Endothelial cell of umbilical vein (primary cell): ENCODE measurements at regions not wholly inside any gene's neighbourhood (a gene's known extent, or its start where the extent isn't known, plus 50 kb on each side); places are given as distances from the start of the nearest gene placed in this dataset.

Experiments used
- BruUV-seq: library from RNA; stranded (reverse); fragments of 400-500 nt; replicated peaks from 2 replicates; lab custom pipeline; 2021; lab: Mats Ljungman, UMichigan
- CTCF ChIA-PET: fragments of 300-600, 350-600 bp; sonication (Branson Sonifier 250); formaldehyde crosslinking; loops from one replicate; lab custom pipeline; 2021; ENCODE audit warnings: antibody characterized with exemption, inconsistent platforms; lab: Charles Lee
- POLR2A ChIA-PET: fragments of 300-600, 350-600 bp; sonication (Branson Sonifier 250); formaldehyde crosslinking; loops from one replicate; lab custom pipeline; 2021; ENCODE audit warnings: antibody characterized with exemption, inconsistent platforms; lab: Charles Lee
- DNase-seq: peaks from one replicate; pipeline ENCODE4 v3.0.0-alpha.2; 2011; ENCODE audit warnings: low read depth, low spot score
- FAIRE-seq: peaks from 2 replicates; lab custom pipeline; 2011; peaks lifted over from hg19 to GRCh38; lab: Jason Lieb, UNC
- H2AFZ ChIP-seq: 2 replicates; pipeline ENCODE4 v1.6.0; 2012; ENCODE audit warnings: low read depth, low read length, control low read depth, inconsistent platforms
- H3K27ac ChIP-seq: 2 replicates; pipeline ENCODE4 v1.5.1; 2011; ENCODE audit warnings: low read depth, mild to moderate bottlenecking, control low read depth, low read length, moderate library complexity; ENCODE audit not compliant: insufficient read depth
- H3K27me3 ChIP-seq, 2 experiments: 2 replicates each; pipeline versions ENCODE4 v1.6.0 to v1.6.1; 2011; ENCODE audit warnings: low read length in 2 of 2, mixed read lengths in 1 of 2; ENCODE audit not compliant: control insufficient read depth in 2 of 2, insufficient read depth in 2 of 2
- H3K36me3 ChIP-seq, 2 experiments: 2 replicates in 1 of 2; 3 replicates in 1 of 2; pipeline ENCODE4 v1.5.1; 2011; ENCODE audit warnings: low read length in 2 of 2, mild to moderate bottlenecking in 1 of 2, moderate library complexity in 1 of 2; ENCODE audit not compliant: control insufficient read depth in 2 of 2, insufficient read depth in 2 of 2; ENCODE audit errors: extremely low read depth in 1 of 2
- H3K4me1 ChIP-seq: 3 replicates; pipeline ENCODE4 v1.5.1; 2011; ENCODE audit warnings: mild to moderate bottlenecking, low read length; ENCODE audit not compliant: control insufficient read depth, insufficient read depth; ENCODE audit errors: extremely low read depth
- H3K4me2 ChIP-seq: 2 replicates; pipeline ENCODE4 v1.6.1; 2011; ENCODE audit warnings: low read length, control low read depth, mixed read lengths; ENCODE audit not compliant: insufficient read depth
- H3K4me3 ChIP-seq, 3 experiments: fragments of 200-600 bp in 1 of 3; sonication (generic), shearing (Covaris generic) in 1 of 3; replicated peaks in 1 of 3; 2 replicates each; pipeline ENCODE4 v1.5.1; 2011 to 2016; ENCODE audit warnings: control low read depth in 3 of 3, low read length in 3 of 3, mild to moderate bottlenecking in 2 of 3, inconsistent platforms in 1 of 3, low read depth in 1 of 3, moderate library complexity in 1 of 3; ENCODE audit not compliant: insufficient read depth in 1 of 3
- H3K79me2 ChIP-seq: 2 replicates; pipeline ENCODE4 v1.6.0; 2012; ENCODE audit warnings: low read length, inconsistent platforms; ENCODE audit not compliant: control insufficient read depth, insufficient read depth
- H3K9ac ChIP-seq: replicated peaks from 2 replicates; pipeline ENCODE3; 2011; ENCODE audit warnings: low read length, control low read depth; ENCODE audit not compliant: insufficient read depth; ENCODE audit errors: extremely low read depth
- H3K9me1 ChIP-seq: replicated peaks from 3 replicates; pipeline ENCODE4 v1.6.0; 2011; ENCODE audit warnings: mild to moderate bottlenecking, low read length; ENCODE audit not compliant: control insufficient read depth, insufficient read depth; ENCODE audit errors: extremely low read depth
- H3K9me3 ChIP-seq: replicated peaks from 2 replicates; pipeline ENCODE4 v1.5.1; 2012; ENCODE audit warnings: low read length, inconsistent platforms; ENCODE audit not compliant: control insufficient read depth, insufficient read depth
- H4K20me1 ChIP-seq: replicated peaks from 2 replicates; pipeline ENCODE3; 2011; ENCODE audit warnings: mild to moderate bottlenecking, low read length; ENCODE audit not compliant: control insufficient read depth, insufficient read depth; ENCODE audit errors: extremely low read depth
- EZH2 ChIP-seq: IDR thresholded peaks from 2 replicates; pipeline ENCODE4 v1.6.1; 2012; ENCODE audit warnings: borderline replicate concordance, low read depth, mild to moderate bottlenecking, moderate library complexity, low read length, inconsistent platforms; ENCODE audit not compliant: severe bottlenecking
- FOS ChIP-seq: IDR thresholded peaks from 2 replicates; pipeline ENCODE4 v1.6.1; 2011; ENCODE audit warnings: mild to moderate bottlenecking, low read length, moderate library complexity, borderline replicate concordance; ENCODE audit not compliant: insufficient read depth
- GATA2 ChIP-seq: IDR thresholded peaks from 2 replicates; pipeline ENCODE4 v1.7.0; 2011; ENCODE audit warnings: low read depth, mild to moderate bottlenecking, moderate library complexity, mixed read lengths, low read length; ENCODE audit not compliant: insufficient read length, insufficient read depth
- JUN ChIP-seq: IDR thresholded peaks from 2 replicates; pipeline ENCODE4 v1.6.1; 2011; ENCODE audit warnings: borderline replicate concordance, low read depth; ENCODE audit not compliant: insufficient read length, insufficient read depth
- MYC ChIP-seq: IDR thresholded peaks from one replicate; pipeline ENCODE4 v1.6.1; 2011; ENCODE audit warnings: mild to moderate bottlenecking, low read depth, low read length
- POLR2A ChIP-seq: IDR thresholded peaks from 2 replicates; pipeline ENCODE4 v1.6.1; 2012; ENCODE audit warnings: low read depth, mild to moderate bottlenecking, control low read depth, low read length
- POLR2AphosphoS5 ChIP-seq: IDR thresholded peaks from 2 replicates; pipeline ENCODE4 v1.6.1; 2012; ENCODE audit warnings: low read depth, mild to moderate bottlenecking, control low read depth, low read length, moderate library complexity; ENCODE audit not compliant: insufficient read depth
- dilution Hi-C: fragments of 300-500 bp; cut with MboI; formaldehyde crosslinking; loops from one replicate; pipeline ENCODE4 v1.15.0; 2019; ENCODE audit warnings: low sequenced_read_pairs; ENCODE audit not compliant: extremely low pct_ligation_motif_present
- intact Hi-C: fragments of 100-400 bp; cut with micrococcal nuclease; formaldehyde crosslinking; loops from one replicate; pipeline ENCODE4 v1.10.0; 2022
- TF ChIP-seq, protein P1 (sequence below), 2 donors: IDR thresholded peaks; 1 replicate in 1 of 2; 2 replicates in 1 of 2; pipeline ENCODE4 v1.5.1; 2011; ENCODE audit warnings: low read length in 2 of 2, mild to moderate bottlenecking in 2 of 2, moderate library complexity in 2 of 2, control low read depth in 1 of 2, inconsistent platforms in 1 of 2, low read depth in 1 of 2; ENCODE audit not compliant: insufficient read depth in 1 of 2; ENCODE audit errors: extremely low read depth in 1 of 2
- TF ChIP-seq, protein P2 (sequence below): IDR thresholded peaks from 2 replicates; pipeline ENCODE4 v1.6.1; 2011; ENCODE audit not compliant: insufficient read depth, insufficient read length

DNA sequence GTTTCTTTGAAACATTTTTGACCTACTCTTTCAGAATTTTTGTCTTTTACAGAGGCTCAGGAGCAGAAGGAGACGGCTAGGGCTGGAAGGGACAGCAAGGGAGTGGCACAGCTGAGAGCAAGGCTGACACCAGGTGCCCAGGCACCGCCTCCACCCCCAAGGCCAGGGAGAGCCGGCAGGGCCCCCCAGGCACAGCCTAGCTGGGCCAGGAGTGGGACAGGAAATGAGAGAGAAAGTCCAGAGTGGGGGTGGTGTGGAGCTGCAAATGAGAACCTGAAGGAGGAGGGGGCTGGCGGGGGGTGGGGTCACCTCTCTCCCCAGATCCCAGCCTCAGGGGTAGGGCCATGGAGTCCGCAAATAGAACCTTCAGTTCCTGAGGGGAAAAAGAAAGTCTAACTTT, 236.7 kb downstream of the CDC5L start:
- Histone ChIP-seq H3K4me1 (no peaks in the 10 kb centered on the region), H3K9me3 (no peaks in the 10 kb centered on the region), H3K36me3 (no peaks in the 10 kb centered on the region), H3K27me3 (no peaks in the 10 kb centered on the region), H3K4me3 (no peak overlapping the region), H3K79me2 (no peaks in the 10 kb centered on the region), H3K27ac (no peak overlapping the region), H2AFZ (no peak overlapping the region), H3K9me1 (no peaks in the 10 kb centered on the region), H4K20me1 (no peaks in the 10 kb centered on the region), H3K9ac (no peak overlapping the region), H3K4me2 (no peak overlapping the region)
- intact Hi-C loops (no loop called here), dilution Hi-C loops (no loop called here)
- DNase-seq (no peak), FAIRE-seq (no peak)
- BruUV-seq = no TSS peak
- CTCF ChIA-PET = interaction anchor here (1.0 to 1.9 kb wide), 2 partner anchors 148 to 1299 kb away, joined by 3 to 5 read pairs; no protein-coding TSS in a partner anchor
- TF ChIP-seq, protein P1, sequence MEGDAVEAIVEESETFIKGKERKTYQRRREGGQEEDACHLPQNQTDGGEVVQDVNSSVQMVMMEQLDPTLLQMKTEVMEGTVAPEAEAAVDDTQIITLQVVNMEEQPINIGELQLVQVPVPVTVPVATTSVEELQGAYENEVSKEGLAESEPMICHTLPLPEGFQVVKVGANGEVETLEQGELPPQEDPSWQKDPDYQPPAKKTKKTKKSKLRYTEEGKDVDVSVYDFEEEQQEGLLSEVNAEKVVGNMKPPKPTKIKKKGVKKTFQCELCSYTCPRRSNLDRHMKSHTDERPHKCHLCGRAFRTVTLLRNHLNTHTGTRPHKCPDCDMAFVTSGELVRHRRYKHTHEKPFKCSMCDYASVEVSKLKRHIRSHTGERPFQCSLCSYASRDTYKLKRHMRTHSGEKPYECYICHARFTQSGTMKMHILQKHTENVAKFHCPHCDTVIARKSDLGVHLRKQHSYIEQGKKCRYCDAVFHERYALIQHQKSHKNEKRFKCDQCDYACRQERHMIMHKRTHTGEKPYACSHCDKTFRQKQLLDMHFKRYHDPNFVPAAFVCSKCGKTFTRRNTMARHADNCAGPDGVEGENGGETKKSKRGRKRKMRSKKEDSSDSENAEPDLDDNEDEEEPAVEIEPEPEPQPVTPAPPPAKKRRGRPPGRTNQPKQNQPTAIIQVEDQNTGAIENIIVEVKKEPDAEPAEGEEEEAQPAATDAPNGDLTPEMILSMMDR (IDR thresholded peaks at IDR 0.05; ENCODE audit: extremely low read depth in 1 of 2, insufficient read depth in 1 of 2, low read depth in 1 of 2, low read length in 2 of 2) = no peak
- no peak for TF ChIP-seq POLR2AphosphoS5
- no peak for TF ChIP-seq POLR2A
- TF ChIP-seq MYC = no peak
- no peak for TF ChIP-seq EZH2
- no peak for TF ChIP-seq FOS
- no peak for TF ChIP-seq JUN
- no peak for TF ChIP-seq GATA2
- TF ChIP-seq, protein P2, sequence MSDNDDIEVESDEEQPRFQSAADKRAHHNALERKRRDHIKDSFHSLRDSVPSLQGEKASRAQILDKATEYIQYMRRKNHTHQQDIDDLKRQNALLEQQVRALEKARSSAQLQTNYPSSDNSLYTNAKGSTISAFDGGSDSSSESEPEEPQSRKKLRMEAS = no peak
- POLR2A ChIA-PET = no interaction called here
